H1 (cell line): ENCODE measurements at regions not wholly inside any gene's neighbourhood (a gene's known extent, or its start where the extent isn't known, plus 50 kb on each side); places are given as distances from the start of the nearest gene placed in this dataset.

ENCODE experiments used
- KDM1A ChIP-seq: fragments of 200-600, 300-600 bp; sonication (generic); IDR thresholded peaks from 2 replicates; pipeline ENCODE4 v1.7.1; 2016; ENCODE audit warnings: mild to moderate bottlenecking, low read length, borderline replicate concordance
- TCF12 ChIP-seq: IDR thresholded peaks from 2 replicates; pipeline ENCODE4 v1.6.1; 2011; ENCODE audit warnings: low read depth, mild to moderate bottlenecking, low read length

GRCh38 chr2:239528883-239529282, 128.1 kb upstream of the HDAC4 start (continued):
- no peak for TF ChIP-seq KDM1A
- TF ChIP-seq TCF12 = no peak
